ENCODE measurements at regions not wholly inside any gene's neighbourhood (a gene's known extent, or its start where the extent isn't known, plus 50 kb on each side); places are given as distances from the start of the nearest gene placed in this dataset.

DNA sequence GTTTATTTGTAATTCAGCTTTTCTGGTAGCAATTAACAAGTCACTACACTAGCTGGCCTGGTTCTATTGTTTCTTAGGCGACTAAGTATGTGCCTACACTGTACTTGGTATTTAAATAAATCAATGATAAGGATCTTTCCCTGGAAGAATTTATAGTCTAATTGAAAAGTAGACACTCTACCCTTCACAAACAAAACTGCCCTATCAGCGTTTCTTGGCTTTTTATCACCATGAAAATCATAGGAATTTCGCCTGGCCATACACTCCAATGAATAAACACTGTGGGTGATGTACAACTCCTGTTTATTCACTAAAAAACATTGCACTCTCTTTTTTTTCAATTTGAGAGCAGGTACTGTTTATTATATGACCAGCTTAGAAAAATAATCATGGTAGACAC, 702.9 kb upstream of the ADGRL2 start:
- Mint-ChIP-seq H3K4me3 (ENCODE audit: unreplicated experiment) (no peak overlapping the region), H3K36me3 (ENCODE audit: insufficient read depth, unreplicated experiment) (no peaks in the 10 kb centered on the region), H3K27ac (ENCODE audit: unreplicated experiment) (no peak overlapping the region), H3K9me3 (ENCODE audit: unreplicated experiment) (no peaks in the 10 kb centered on the region), H3K27me3 (ENCODE audit: insufficient read depth, unreplicated experiment) (no peaks in the 10 kb centered on the region), H3K4me1 (ENCODE audit: low read depth, unreplicated experiment) (no peaks in the 10 kb centered on the region)
- TF ChIP-seq CTCF (IDR thresholded peaks at IDR 0.05; ENCODE audit: insufficient read depth in 1 of 2, low read depth in 1 of 2, low read length in 1 of 2, severe bottlenecking in 1 of 2, unreplicated experiment in 1 of 2), result no peak
- BruUV-seq (replicated peaks), result no TSS peak
- POLR2A ChIA-PET, result no interaction called here
- DNase-seq, result no peak
- Histone ChIP-seq H3K27me3 (replicated peaks; ENCODE audit: control insufficient read depth, insufficient read depth, low read length) (no peaks in the 10 kb centered on the region), H3K36me3 (ENCODE audit: control insufficient read depth, insufficient read depth, low read length) (no peaks in the 10 kb centered on the region), H3K4me1 (no peaks in the 10 kb centered on the region), H3K9me3 (no peaks in the 10 kb centered on the region), H3K4me3 (ENCODE audit: low read depth, low read length) (no peak overlapping the region)
- intact Hi-C loops (cut with micrococcal nuclease; ENCODE audit: unreplicated experiment), result no loop called here
- CTCF ChIA-PET, result no interaction called here

DNA sequence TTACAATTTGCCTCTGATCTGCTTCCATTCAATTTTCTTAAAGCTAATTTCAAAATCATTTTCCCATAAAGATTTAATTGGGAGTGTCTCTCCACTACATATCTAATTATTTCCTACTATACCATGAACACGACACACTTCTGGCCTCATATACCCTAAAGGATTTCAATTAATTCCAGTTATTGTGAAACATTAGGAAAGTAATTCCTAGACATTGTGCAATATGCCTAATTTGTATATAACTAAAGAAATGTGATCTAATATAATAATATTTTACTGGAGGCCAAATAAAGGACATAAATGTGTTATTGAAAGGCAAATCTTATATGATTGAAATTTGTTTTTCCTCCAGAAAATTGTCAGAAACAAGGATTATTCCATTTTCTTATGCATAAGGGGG, 727.2 kb upstream of the ADGRL2 start:
- no peaks in the 10 kb centered on the region for H3K9me3 Mint-ChIP-seq (ENCODE audit: unreplicated experiment)
- no TSS peak for BruUV-seq (replicated peaks)
- POLR2A ChIA-PET, result no interaction called here

DNA sequence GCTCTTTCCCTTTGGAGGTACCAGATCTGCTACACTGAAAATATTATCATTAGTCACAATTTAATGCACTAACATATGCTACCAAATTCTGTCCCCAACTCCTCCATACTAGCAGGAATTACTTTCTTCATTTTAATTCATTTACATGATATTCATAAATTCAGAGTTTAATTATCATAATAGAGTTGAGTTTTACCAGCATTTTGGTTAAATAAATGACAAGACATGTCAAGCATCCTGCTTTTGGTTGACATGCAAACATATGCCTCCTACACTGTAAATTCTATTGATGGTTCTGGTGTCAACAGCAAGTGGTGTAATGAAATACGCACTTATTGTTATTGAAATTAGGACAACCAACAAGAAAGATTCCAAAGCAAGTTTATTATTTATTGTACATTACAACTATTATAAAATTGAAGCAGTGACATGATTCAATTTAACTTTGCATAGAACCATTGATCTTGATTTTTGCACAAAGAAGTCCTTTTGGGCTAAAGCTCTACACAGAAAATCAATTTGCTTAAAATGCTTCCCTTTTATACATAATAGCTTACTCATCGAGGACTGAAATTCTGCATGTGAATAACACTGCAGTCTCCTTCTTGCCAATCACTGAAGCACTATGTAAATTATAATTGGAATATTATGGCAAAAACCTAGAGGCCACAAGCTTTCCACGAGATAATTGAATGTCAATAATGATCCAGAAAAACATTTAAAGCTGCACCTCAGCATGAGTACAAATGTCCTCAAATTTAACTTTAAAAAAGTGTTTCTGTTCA, 728.6 kb upstream of the ADGRL2 start:
- Histone ChIP-seq H3K4me3 (ENCODE audit: low read depth, low read length) (no peak overlapping the region), H3K4me1 (no peaks in the 10 kb centered on the region), H3K36me3 (ENCODE audit: control insufficient read depth, insufficient read depth, low read length) (no peaks in the 10 kb centered on the region), H3K27me3 (replicated peaks; ENCODE audit: control insufficient read depth, insufficient read depth, low read length) (no peaks in the 10 kb centered on the region), H3K9me3 (no peaks in the 10 kb centered on the region)
- peaks cover 2% of the 10 kb centered on the region for H3K27me3 Mint-ChIP-seq (ENCODE audit: insufficient read depth, unreplicated experiment)
- intact Hi-C loops (cut with micrococcal nuclease; ENCODE audit: unreplicated experiment), result no loop called here
- H3K4me3 Mint-ChIP-seq (ENCODE audit: unreplicated experiment), result no peak overlapping the region
- H3K36me3 Mint-ChIP-seq (ENCODE audit: insufficient read depth, unreplicated experiment), result no peaks in the 10 kb centered on the region
- H3K4me1 Mint-ChIP-seq (ENCODE audit: low read depth, unreplicated experiment), result no peaks in the 10 kb centered on the region
- H3K27ac Mint-ChIP-seq (ENCODE audit: unreplicated experiment), result no peak overlapping the region
- no peak for TF ChIP-seq CTCF (IDR thresholded peaks at IDR 0.05; ENCODE audit: insufficient read depth in 1 of 2, low read depth in 1 of 2, low read length in 1 of 2, severe bottlenecking in 1 of 2, unreplicated experiment in 1 of 2)
- no peaks in the 10 kb centered on the region for H3K9me3 Mint-ChIP-seq (ENCODE audit: unreplicated experiment)
- POLR2A ChIA-PET, result no interaction called here
- DNase-seq, result no peak
- no TSS peak for BruUV-seq (replicated peaks)
- CTCF ChIA-PET, result no interaction called here

More for the DNA sequence above, 727.2 kb upstream of the ADGRL2 start:
- H3K4me3 ChIP-seq (ENCODE audit: low read depth, low read length), result no peak overlapping the region
- H3K27ac Mint-ChIP-seq (ENCODE audit: unreplicated experiment), result no peak overlapping the region
- H3K36me3 Mint-ChIP-seq (ENCODE audit: insufficient read depth, unreplicated experiment), result no peaks in the 10 kb centered on the region
- no peak for TF ChIP-seq CTCF (IDR thresholded peaks at IDR 0.05; ENCODE audit: insufficient read depth in 1 of 2, low read depth in 1 of 2, low read length in 1 of 2, severe bottlenecking in 1 of 2, unreplicated experiment in 1 of 2)
- intact Hi-C loops (cut with micrococcal nuclease; ENCODE audit: unreplicated experiment), result no loop called here
- H3K9me3 ChIP-seq, result no peaks in the 10 kb centered on the region
- H3K27me3 Mint-ChIP-seq (ENCODE audit: insufficient read depth, unreplicated experiment), result peaks cover 2% of the 10 kb centered on the region
- no peaks in the 10 kb centered on the region for H3K4me1 ChIP-seq
- CTCF ChIA-PET, result no interaction called here
- no peaks in the 10 kb centered on the region for H3K36me3 ChIP-seq (ENCODE audit: control insufficient read depth, insufficient read depth, low read length)
- no peak overlapping the region for H3K4me3 Mint-ChIP-seq (ENCODE audit: unreplicated experiment)
- no peak for DNase-seq
- H3K4me1 Mint-ChIP-seq (ENCODE audit: low read depth, unreplicated experiment), result no peaks in the 10 kb centered on the region
- no peaks in the 10 kb centered on the region for H3K27me3 ChIP-seq (replicated peaks; ENCODE audit: control insufficient read depth, insufficient read depth, low read length)

Data from Caco-2 (cell line).